OCI-LY7 (cell line): ENCODE measurements at regions not wholly inside any gene's neighbourhood (a gene's known extent, or its start where the extent isn't known, plus 50 kb on each side); places are given as distances from the start of the nearest gene placed in this dataset.

Source experiments
- BruUV-seq: library from RNA; stranded (reverse); fragments of 400-500 nt; replicated peaks from 2 replicates; lab custom pipeline; 2021; lab: Mats Ljungman, UMichigan
- CTCF ChIA-PET: fragments of 300-600 bp; sonication (Branson Sonifier 250); formaldehyde crosslinking; loops from one replicate; lab custom pipeline; 2022; ENCODE audit warnings: antibody characterized with exemption; ENCODE audit not compliant: unreplicated experiment; lab: Charles Lee
- POLR2A ChIA-PET: fragments of 300-600 bp; sonication (Branson Sonifier 250); formaldehyde crosslinking; loops from one replicate; lab custom pipeline; 2022; ENCODE audit warnings: antibody characterized with exemption; lab: Charles Lee
- DNase-seq: peaks from one replicate; pipeline ENCODE4 v3.0.0-alpha.2; 2015; ENCODE audit warnings: low spot score
- H2AFZ ChIP-seq: fragments of 200-600 bp; sonication (generic), shearing (Covaris generic); 2 replicates; pipeline ENCODE4 v1.6.1; 2014; ENCODE audit warnings: mild to moderate bottlenecking, antibody characterized with exemption, low read length, moderate library complexity
- H3K27ac ChIP-seq: fragments of 200-600 bp; sonication (generic); 2 replicates; pipeline ENCODE4 v1.5.1; 2014; ENCODE audit warnings: mixed run types, low read depth, mild to moderate bottlenecking, moderate library complexity, low read length, inconsistent platforms; ENCODE audit not compliant: poor library complexity, severe bottlenecking
- H3K36me3 ChIP-seq: fragments of 200-600 bp; sonication (generic); 2 replicates; pipeline ENCODE4 v1.6.1; 2014; ENCODE audit warnings: mild to moderate bottlenecking, antibody characterized with exemption, low read length, moderate library complexity, mixed read lengths; ENCODE audit not compliant: insufficient read depth
- H3K4me1 ChIP-seq: fragments of 200-600 bp; sonication (generic); 2 replicates; pipeline ENCODE4 v1.5.1; 2014; ENCODE audit warnings: mild to moderate bottlenecking, low read length; ENCODE audit not compliant: insufficient read depth, poor library complexity, severe bottlenecking
- H3K4me2 ChIP-seq: fragments of 200-600 bp; sonication (generic); 2 replicates; pipeline ENCODE4 v1.6.1; 2014; ENCODE audit warnings: mild to moderate bottlenecking, low read length
- H3K4me3 ChIP-seq: fragments of 200-600 bp; sonication (generic); 2 replicates; pipeline ENCODE4 v1.5.1; 2014; ENCODE audit warnings: mild to moderate bottlenecking, low read depth, low read length; ENCODE audit not compliant: poor library complexity, severe bottlenecking
- H3K79me2 ChIP-seq: fragments of 200-600 bp; sonication (generic); 2 replicates; pipeline ENCODE4 v1.6.1; 2016; ENCODE audit warnings: low read depth, mild to moderate bottlenecking, low read length, moderate library complexity, mixed read lengths; ENCODE audit not compliant: insufficient read depth
- H3K9me2 ChIP-seq: fragments of 200-600 bp; sonication (generic); 2 replicates; pipeline ENCODE4 v1.6.1; 2016; ENCODE audit warnings: mild to moderate bottlenecking, low read length, mixed read lengths; ENCODE audit not compliant: insufficient read depth
- H3K9me3 ChIP-seq: fragments of 200-600 bp; sonication (generic); 2 replicates; pipeline ENCODE4 v1.6.1; 2014; ENCODE audit warnings: mild to moderate bottlenecking, mixed run types, low read length, mixed read lengths
- H4K20me1 ChIP-seq: fragments of 200-600 bp; sonication (generic); 2 replicates; pipeline ENCODE4 v1.6.1; 2014; ENCODE audit warnings: mild to moderate bottlenecking, antibody characterized with exemption, low read length, moderate library complexity, mixed read lengths; ENCODE audit not compliant: insufficient read depth
- CTCF ChIP-seq: fragments of 200-600 bp; sonication (generic); conservative IDR thresholded peaks from 2 replicates; pipeline ENCODE4 v1.5.1; 2014; ENCODE audit warnings: mild to moderate bottlenecking, antibody characterized with exemption, low read length, moderate library complexity, mixed read lengths
- EZH2phosphoT487 ChIP-seq: fragments of 200-600 bp; sonication (generic); IDR thresholded peaks from 2 replicates; pipeline ENCODE4 v1.6.1; 2018; ENCODE audit warnings: low read depth, borderline replicate concordance, mild to moderate bottlenecking, mixed run types, antibody characterized with exemption, low read length, moderate library complexity, mixed read lengths
- intact Hi-C: fragments of 100-400 bp; cut with micrococcal nuclease; formaldehyde crosslinking; loops from one replicate; pipeline ENCODE4 v1.10.0; 2022; ENCODE audit not compliant: unreplicated experiment

GRCh38 chr2:118635891-118636290, 211.6 kb downstream of the EN1 start:
- no peak for TF ChIP-seq CTCF
- no peak for TF ChIP-seq EZH2phosphoT487
- H3K9me2 ChIP-seq, result no peaks in the 10 kb centered on the region
- no peak overlapping the region for H3K27ac ChIP-seq
- no TSS peak for BruUV-seq
- H4K20me1 ChIP-seq, result no peaks in the 10 kb centered on the region
- no peak for DNase-seq
- H3K36me3 ChIP-seq, result no peaks in the 10 kb centered on the region
- no peaks in the 10 kb centered on the region for H3K79me2 ChIP-seq
- H3K4me1 ChIP-seq, result no peaks in the 10 kb centered on the region
- no peaks in the 10 kb centered on the region for H3K9me3 ChIP-seq
- no peak overlapping the region for H2AFZ ChIP-seq
- no peak overlapping the region for H3K4me2 ChIP-seq
- CTCF ChIA-PET, result no interaction called here
- POLR2A ChIA-PET, result no interaction called here
- intact Hi-C loops, result no loop called here
- no peak overlapping the region for H3K4me3 ChIP-seq

GRCh38 chr2:118634876-118635275, 212.6 kb downstream of the EN1 start:
- POLR2A ChIA-PET, result no interaction called here
- DNase-seq, result no peak
- intact Hi-C loops, result no loop called here

More at GRCh38 chr2:118634876-118635275, 212.6 kb downstream of the EN1 start:
- Histone ChIP-seq H2AFZ (no peak overlapping the region), H3K4me3 (no peak overlapping the region), H3K4me1 (no peaks in the 10 kb centered on the region), H3K9me3 (no peaks in the 10 kb centered on the region), H3K36me3 (no peaks in the 10 kb centered on the region), H3K79me2 (no peaks in the 10 kb centered on the region), H3K27ac (no peak overlapping the region), H4K20me1 (no peaks in the 10 kb centered on the region), H3K9me2 (no peaks in the 10 kb centered on the region), H3K4me2 (no peak overlapping the region)
- TF ChIP-seq CTCF (no peak), EZH2phosphoT487 (no peak)
- CTCF ChIA-PET, result no interaction called here
- BruUV-seq, result no TSS peak
